ENCODE measurements at regions not wholly inside any gene's neighbourhood (a gene's known extent, or its start where the extent isn't known, plus 50 kb on each side); places are given as distances from the start of the nearest gene placed in this dataset.

DNA sequence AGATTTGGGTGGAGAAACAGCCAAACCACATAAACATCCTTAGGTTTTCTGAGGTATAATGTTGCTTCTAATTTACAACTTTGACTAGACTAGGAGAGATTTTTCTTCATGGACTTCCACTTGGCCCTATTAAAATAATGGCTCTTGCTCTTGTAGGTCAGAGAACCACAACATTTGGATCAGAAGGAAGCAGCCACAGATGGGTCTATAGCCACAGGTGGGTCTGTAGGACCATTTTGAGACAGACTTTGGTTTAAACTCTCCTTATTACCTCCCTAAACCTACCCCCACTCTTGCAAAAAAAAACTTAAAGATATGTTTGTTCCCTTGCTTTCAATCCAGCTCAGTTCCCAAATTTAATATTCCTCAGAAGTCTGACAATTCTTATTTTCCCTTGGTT is 1260.8 kb downstream of the GATA3 start:
- Histone ChIP-seq H3K79me2 (ENCODE audit: control insufficient read depth, insufficient read depth, low read length) (no peaks in the 10 kb centered on the region), H3K27me3 (ENCODE audit: control insufficient read depth in 2 of 2, insufficient read depth in 2 of 2, low read length in 2 of 2) (peaks cover 0 to 7% of the 10 kb centered on the region in 2 experiments), H3K27ac (ENCODE audit: insufficient read depth, low read depth, low read length) (no peak overlapping the region), H3K4me3 (replicated peaks in 1 of 3; ENCODE audit: insufficient read depth in 1 of 3, low read depth in 1 of 3, low read length in 3 of 3) (no peak overlapping the region), H3K4me1 (ENCODE audit: control insufficient read depth, extremely low read depth, insufficient read depth, low read length) (no peaks in the 10 kb centered on the region), H4K20me1 (replicated peaks; ENCODE audit: control insufficient read depth, extremely low read depth, insufficient read depth, low read length) (no peaks in the 10 kb centered on the region), H3K9me3 (replicated peaks; ENCODE audit: control insufficient read depth, insufficient read depth, low read length) (no peaks in the 10 kb centered on the region), H2AFZ (ENCODE audit: low read depth, low read length) (no peak overlapping the region), H3K9ac (replicated peaks; ENCODE audit: extremely low read depth, insufficient read depth, low read length) (no peak overlapping the region), H3K9me1 (replicated peaks; ENCODE audit: control insufficient read depth, extremely low read depth, insufficient read depth, low read length) (no peaks in the 10 kb centered on the region), H3K36me3 (ENCODE audit: control insufficient read depth in 2 of 2, extremely low read depth in 1 of 2, insufficient read depth in 2 of 2, low read length in 2 of 2) (no peaks in the 10 kb centered on the region), H3K4me2 (ENCODE audit: insufficient read depth, low read length) (no peak overlapping the region)
- dilution Hi-C loops (cut with MboI; ENCODE audit: extremely low pct_ligation_motif_present, low sequenced_read_pairs) = no loop called here
- intact Hi-C loops (cut with micrococcal nuclease) = no loop called here
- TF ChIP-seq JUN (IDR thresholded peaks at IDR 0.05; ENCODE audit: borderline replicate concordance, insufficient read depth, insufficient read length, low read depth) (no peak), CTCF (IDR thresholded peaks at IDR 0.05; ENCODE audit: extremely low read depth in 1 of 2, insufficient read depth in 1 of 2, low read depth in 1 of 2, low read length in 2 of 2) (no peak), FOS (IDR thresholded peaks at IDR 0.05; ENCODE audit: borderline replicate concordance, insufficient read depth, low read length) (no peak), POLR2AphosphoS5 (IDR thresholded peaks at IDR 0.05; ENCODE audit: insufficient read depth, low read depth, low read length) (no peak), EZH2 (IDR thresholded peaks at IDR 0.05; ENCODE audit: borderline replicate concordance, low read depth, low read length, severe bottlenecking) (no peak)
- TF ChIP-seq, protein P1, sequence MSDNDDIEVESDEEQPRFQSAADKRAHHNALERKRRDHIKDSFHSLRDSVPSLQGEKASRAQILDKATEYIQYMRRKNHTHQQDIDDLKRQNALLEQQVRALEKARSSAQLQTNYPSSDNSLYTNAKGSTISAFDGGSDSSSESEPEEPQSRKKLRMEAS (IDR thresholded peaks at IDR 0.05; ENCODE audit: insufficient read depth, insufficient read length) = no peak
- no peak for FAIRE-seq
- ChIA-PET CTCF (no interaction called here), POLR2A (no interaction called here)
- BruUV-seq (replicated peaks) = no TSS peak
- no peak for DNase-seq (ENCODE audit: low read depth, low spot score)

Measured in endothelial cell of umbilical vein (primary cell).